ENCODE measurements at regions not wholly inside any gene's neighbourhood (a gene's known extent, or its start where the extent isn't known, plus 50 kb on each side); places are given as distances from the start of the nearest gene placed in this dataset.
A peak's percentile ranks its signal among the peaks of the same experiment; 100 is the strongest.

DNA sequence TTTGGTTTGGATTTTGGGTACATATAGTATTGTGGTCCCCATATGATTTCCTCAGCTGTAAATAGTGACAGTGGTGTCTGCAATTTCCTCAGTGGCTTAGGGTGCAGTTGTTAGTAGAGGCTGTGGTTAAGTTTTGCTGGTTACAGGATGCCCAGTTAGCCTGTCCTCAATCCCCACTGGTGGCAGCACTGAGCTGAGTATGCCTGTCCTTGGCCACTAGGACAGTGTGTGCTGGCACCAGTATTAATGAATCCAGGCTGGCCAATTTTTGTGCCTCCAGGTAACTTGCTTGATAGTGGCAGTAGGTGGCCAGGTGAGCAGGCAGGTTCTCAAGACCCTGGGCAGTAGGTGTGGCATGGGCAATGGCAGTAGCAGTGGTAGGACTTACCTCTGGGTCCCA is 973.1 kb downstream of the TMEM182 start:
- DNase-seq = no peak

DNA sequence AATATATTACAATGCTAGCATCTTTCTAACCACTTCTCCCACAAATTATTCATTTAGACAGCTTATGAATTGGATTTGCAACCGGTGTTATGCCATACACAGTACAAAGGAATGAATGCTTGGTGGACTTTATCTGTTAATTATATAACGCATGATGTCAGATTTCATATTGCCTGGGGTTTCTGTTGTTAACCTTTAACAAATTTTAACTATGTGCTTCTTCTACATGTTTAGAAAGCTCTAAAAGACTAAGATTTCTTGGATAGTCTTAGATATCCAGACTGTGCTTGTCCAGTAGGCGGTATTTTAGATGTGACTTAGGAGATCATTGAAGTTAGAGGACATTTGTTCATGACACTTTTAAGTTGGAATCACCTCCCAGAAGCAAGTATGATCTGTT is 976.3 kb downstream of the TMEM182 start:
- no peak for DNase-seq

DNA sequence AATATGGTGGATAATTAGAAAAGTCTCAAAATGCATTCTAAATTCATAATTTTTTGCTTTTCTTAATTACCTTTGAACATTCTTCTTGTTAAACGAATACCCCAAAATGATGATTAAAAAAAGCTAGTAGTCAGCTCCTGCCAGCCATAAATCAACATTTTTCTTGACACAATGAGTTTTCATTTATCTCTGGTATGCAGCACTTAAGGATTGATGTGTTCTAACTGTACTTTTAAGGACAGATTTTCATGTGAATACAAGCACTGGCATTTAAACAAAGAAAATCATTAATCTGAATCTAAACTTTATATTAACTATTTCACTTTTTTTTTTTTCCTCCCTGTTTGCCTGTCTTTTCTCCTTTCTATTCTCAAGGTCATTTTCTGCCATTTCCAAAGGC is 976.8 kb downstream of the TMEM182 start:
- no peak for DNase-seq

DNA sequence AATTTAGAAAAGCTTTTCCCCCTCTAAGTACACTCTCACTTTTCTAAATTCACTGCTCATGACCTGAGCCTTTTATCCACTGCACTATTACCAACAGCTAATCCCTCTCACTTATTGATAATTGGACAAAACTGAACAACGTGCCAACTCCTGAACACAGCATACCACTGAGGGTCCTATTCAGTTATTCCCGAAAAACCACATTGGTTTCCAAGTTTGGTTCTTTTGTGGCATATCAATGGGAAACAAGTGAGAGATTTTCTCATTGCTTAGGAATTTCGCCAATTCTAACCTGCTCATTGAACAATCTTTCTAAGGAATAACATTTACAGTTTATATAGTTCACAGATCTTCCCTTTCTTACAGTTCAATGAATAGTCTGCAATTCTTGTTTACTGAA is 977.4 kb downstream of the TMEM182 start:
- DNase-seq = no peak

DNA sequence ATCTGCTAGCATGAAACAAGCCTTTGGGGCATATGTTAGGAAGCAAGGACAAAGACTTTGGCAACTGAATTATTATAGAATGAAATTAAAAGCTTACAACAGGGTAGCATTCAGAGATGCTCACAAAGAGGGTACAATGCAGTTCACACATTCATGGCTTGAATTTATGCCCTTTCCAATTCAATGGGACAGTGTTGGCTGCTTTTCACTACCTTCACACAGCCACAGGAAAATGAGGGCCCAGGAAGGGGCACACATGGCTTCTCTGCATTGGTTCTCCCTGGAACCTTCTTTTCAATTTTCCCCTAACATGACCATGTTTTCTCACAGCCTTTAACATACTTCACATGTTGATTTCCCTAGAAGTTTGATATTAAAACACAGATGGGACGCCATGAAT is 978.1 kb downstream of the TMEM182 start:
- no peak for DNase-seq

DNA sequence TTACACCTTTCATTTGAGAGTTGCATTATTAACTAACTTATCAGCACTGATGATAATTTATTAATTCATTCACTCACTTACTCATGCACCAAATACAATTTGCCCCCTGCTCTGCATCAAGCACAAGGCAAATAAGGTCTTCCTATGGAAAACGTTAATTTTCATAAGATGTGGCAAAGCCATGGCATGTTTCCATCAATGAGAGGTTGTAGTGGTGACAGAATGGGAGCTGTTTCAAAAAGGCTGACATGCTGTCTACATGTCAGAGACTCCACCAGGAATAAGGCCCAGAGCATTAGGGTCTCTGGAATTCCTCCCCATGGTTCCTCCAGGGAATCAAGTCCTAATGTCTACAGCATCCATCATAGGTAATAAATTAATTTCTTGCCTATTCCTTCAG is 978.8 kb downstream of the TMEM182 start:
- DNase-seq = no peak

DNA sequence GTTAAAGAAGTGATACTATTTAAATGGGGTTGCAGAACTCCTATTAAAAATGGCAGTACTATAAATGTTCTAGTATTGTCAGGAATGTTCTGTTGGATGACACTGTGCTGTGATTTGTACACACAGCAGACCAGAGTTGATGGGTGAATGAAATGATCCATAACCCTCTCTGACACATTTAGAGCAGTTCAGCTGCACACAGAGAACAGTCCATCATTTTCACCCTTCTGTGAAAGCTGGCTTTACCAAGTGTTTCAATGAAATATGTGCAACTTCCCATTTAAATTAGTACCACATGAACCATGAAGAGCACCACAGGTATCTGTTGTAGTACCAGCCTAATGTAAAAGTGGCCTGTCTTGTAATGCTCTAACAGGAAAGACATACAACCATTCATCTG is 981.4 kb downstream of the TMEM182 start:
- no peak for DNase-seq

DNA sequence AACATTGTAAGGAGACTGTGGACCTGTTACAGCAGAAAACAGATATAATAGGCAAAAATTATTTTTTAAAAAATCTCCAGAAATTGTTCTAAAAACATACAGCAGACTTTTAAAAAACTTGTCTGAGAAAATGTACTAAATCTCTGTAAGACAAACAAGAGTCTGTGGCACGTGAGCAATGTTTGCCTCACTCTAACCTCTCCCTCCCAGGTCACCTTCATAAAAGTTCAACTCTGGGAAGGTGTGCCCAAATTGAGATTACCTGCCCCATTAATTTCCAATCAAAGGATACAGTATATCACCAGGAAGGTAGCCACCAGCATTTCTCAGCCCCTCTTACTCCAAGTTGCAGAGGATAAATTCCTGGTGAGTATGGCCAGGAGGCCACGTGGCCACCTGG is 992.7 kb downstream of the TMEM182 start:
- no peak for DNase-seq

DNA sequence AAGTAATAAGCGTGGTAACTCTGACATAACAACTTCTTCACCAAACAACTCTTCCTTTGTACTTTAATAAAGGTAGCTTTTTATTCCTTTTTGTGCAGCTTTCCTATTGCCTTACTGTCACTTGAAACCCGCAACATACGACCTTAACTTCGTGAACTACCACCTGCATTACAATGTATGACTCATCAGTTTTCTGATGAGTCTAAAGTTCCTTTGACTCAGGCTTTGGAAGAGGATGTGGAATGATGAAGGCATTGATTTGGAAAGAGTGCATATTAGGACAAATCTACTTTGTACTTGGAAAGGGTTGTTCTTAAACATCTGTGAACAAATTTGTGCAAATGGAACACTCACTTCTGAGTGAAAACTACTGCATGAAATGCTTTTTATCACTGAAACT is 1012.1 kb downstream of the TMEM182 start:
- DNase-seq = no peak

DNA sequence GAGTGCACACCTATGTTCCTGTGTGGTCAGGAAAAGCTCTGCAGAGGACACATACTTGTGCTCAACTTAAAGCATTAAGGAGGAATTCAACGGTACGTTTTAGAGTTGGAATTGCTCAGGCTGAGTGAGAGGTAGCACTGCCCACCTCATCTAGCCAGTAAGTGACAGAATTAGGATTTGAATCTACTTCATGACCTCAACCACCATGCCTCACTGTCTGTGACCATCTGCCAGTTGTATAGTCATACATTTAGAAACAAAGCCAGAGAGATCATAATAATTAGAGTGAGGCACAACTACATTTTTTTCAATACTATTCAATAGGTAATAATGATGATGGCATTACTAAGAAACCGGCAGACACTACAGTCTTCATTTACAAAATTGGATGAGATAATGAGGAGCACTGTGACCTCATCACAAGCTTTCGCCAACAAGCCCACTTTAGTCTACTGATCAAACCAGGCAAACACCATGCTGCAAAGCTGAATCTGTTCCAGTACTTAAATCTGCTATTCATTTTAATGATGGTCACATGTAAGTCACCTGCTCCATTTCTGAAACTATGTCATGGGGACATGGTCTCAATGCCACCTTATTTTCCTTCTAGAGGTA is 1018.4 kb downstream of the TMEM182 start:
- DNase-seq = peak; percentile 4

DNA sequence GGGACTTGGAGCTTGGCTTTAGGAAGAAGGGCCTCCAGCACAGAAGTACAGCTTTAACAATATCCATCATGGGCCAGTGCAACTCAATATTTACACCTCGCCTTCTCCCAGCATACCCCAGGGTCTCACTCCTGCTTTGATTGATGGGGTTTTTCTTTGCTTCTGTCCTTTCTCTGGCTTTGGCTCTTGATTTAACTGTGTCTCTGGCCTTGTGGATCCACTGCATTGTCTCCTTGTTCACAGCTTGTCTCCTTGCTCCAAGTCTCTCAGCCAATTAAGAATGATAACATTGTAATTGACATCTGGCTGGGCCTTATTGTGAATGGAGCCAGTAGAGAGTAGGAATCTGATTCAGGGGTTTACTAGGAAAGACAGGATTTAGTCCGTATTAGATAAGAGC is 1019.5 kb downstream of the TMEM182 start:
- DNase-seq = no peak

DNA sequence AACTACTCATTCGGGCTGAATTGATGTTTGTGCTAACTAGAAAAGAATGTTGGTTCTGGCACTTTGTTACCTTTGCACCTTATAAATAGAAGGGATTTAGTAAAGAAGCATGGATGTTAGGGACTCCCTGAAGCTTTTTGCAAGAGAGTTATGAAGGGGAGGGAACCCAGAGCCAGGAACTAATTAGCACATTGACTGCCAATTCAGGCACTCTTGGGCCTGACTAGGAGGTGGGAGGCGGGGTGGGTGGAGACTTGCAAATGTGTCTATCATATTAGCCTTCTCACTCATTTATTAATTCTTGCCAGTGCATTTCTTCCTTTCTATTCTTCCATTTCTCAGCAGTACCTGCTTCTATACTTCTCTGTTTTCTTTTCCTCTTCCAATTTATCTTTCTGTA is 1022.4 kb downstream of the TMEM182 start:
- no peak for DNase-seq

DNA sequence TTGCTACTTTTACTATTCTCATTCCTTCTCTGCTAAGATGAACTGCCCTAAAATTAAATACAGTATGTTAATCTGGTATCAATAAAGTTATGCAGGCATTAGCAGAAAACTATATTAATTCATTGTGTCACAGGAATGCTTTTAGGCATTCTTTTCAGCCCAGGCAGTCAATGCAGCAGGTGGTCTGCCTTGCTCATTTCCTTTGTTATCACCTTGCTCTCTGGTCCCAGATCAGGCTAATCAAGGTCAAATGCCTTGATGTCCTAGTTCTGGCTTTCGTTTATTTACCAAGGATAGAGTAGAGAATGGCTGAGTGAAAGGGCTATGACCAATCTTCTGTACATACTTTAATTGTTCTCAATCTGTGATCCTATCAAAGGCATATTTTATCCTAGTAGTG is 1023.6 kb downstream of the TMEM182 start:
- DNase-seq = no peak

DNA sequence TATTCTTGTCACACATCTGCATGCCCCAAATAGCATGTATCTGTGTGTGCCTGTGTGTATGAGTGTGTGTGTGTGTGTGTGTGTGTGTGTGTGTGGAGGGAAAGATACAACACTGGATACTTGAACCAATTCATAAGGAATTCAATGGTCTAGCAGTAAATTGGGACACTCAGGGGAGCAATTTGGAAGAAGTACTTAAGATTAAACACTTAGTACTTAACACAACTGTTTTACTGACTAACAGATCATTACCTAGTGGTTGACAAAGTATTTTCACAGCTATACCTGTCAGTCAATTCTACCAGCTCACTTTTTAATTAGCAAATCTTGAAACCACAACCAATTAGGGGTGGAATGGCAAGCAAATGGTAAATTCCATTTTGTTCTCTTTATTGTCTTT is 1024.1 kb downstream of the TMEM182 start:
- DNase-seq = no peak

DNA sequence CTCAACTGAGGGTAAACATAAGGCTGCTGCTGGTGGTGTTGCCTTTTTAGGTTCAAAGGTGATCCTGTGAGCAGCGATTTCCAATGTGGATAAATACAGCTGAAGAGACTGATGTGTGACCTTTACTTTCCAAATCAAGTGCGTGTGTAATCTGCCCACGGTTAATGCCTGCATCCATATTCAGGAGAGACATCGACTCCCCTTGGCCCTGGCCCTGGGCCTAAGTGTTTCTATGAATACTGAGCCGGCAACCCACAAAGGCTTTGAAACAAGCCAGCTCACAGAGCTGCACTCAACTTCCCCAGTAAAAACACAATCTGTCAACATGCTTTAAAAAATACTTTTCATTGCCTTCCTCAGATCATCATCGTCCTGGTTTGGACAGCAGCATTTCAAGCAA is 1026.6 kb downstream of the TMEM182 start:
- peak; percentile 75 for DNase-seq

DNA sequence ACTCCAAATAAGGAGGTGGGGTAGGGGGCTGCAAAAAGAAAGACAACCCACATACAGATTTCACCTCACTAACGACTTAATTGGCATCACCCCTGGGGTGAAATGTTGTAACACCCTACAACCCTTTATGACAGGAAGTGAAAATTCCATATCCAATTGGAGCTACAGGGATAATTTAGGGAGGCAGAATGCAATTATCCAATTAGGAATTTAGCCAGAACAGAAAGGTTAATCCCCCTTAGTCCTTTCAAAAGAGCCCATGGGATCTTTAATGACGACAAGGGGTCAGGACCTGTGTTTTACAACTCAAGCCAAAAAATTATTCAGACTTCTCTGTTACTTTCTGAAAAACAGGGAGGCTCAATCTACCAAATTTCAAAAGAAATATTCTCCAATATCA is 1027.1 kb downstream of the TMEM182 start:
- DNase-seq = peak; percentile 73

DNA sequence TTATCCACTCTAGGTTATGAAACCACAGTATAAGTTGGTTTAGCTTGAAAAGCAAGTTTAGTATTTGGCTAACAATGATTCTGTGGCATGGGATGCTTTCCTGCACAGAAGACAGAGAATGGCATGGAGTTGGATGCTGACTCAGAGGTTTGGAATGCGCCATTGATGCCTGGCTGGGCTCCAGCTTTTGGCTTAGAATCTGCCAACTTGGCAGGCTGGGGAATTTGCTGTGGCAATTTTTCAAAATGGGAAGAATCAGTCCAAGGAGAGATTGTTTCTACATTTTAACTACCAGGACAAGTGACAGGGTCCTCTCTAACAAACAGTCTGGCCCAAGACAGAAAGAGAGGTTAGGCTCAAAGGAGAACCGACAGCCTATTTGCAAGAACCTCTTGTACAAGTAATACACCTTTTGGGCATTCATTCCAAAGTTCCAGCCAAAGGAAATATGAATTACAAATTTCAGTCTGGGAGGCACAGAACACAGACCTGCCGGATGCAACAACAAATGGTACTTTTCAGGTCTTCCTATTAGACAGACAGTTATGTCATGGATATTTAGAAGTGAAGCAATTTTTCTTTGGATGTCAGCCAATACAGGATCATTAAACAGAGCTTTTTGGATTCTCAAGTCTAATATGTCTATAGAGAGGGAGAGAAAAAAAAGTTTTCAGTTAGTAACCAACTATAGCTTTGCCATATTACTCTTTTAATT is 1027.7 kb downstream of the TMEM182 start:
- peak; percentile 86 for DNase-seq

DNA sequence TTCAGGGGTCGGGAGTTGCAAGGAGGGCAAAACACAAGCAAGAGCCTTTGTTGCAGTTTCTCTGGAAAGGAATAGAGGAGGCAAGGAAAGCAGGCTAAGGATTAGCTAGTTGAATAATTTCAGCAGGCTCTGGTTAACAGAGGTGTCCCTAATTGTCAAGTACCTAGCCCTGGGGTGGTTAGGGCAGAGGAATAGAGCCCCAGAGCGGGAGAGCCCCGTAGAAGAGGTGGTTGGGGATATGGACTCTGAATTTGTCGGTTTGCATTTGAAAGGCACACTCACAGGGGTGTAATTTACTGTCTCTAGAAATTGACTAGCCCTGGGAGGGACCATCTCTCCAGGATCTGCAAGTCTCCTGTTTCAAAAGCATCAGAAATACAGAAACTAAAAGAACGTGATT is 1030.2 kb downstream of the TMEM182 start:
- DNase-seq = no peak

DNA sequence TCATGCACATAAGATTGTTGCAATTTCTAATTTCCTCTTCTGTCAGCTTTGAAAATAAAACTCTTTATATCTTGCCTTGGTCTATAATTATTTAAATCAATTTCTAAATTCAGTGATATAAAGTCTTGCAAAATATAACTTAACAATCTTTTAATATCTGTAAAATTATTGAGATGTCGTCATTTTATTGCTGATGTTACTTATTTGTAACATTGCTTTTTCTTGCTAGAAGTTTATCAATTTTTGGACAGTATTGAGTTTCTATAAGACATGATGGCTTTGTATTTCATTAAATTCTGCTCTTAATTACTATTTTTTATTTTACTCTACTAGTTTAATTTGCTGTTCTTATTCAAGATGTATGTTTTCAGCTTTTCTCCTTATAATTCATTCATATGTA is 1036.5 kb downstream of the TMEM182 start:
- no peak for DNase-seq

DNA sequence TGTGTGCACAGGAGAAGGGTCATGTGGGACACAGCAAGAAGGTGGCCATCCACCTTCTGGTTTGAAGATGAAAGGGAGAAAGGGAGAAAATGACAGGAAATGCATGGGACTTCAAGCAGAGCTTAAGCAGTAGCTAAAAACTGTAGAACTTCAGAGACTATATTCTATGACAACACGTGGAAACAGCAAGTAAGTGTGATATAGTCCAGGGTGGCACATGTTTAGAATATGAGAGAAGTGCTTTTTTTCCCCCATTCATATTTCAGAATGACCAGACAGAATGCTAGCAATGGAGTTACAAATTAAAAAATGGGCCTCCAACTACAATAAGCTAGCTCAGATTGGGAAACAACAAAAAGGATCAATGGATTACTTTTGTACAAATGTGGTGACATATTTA is 1042.2 kb downstream of the TMEM182 start:
- DNase-seq = no peak

DNA sequence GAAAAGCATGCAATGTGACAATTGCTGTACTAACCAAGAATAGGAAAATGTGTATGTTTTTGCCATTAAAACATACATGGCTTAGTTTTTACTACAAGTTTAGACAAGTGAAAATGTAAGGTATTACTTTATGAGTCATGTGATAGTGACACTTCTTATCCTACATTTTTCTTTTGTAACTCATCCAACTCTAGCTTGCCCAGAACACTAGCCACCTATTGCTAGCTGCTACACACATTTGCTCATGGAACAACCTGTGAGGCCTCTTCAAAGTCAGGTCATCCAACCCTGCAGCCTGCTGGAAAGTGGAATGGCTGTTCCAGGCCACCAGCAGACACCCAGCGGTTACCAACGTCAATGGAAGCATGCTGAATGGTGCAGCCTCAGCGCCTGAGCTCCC is 1043.9 kb downstream of the TMEM182 start:
- no peak for DNase-seq

DNA sequence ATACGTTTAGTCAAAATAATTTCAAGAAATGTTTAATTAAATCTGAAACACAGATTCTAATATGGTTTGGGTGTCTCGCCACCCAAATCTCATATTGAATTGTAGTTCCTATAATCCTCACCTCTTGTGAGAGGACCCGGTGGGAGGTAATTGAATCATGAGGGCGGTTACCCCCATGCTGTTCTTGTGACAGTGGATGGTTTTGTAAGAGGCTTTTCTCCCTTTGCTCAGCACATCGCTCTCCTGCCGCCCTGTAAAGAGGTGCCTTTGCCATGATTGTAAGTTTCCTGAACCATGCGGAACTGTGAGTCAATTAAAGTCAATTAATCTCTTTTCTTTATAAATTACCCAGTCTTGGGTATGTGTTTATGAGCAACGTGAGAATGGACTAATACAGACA is 1045.1 kb upstream of the POU3F3 start:
- no peak for DNase-seq

DNA sequence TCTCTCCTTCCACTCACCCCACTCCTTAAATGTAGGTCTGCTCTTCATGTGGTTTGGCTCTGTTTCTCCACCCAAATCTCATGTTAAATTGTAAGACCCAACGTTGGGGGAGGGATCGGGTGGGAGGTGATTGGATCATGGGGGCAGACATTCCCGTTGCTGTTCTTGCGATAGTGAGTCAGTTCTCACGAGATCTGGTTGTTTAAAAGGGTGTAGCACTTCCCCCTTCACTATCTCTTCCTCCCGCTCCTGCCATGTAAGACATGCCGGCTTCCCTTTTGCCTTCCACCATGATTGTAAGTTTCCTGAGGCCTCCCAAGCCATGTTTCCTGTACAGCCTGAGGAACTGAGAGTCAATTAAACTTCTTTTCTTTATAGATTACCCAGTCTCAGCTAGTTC is 1044.5 kb upstream of the POU3F3 start:
- DNase-seq = no peak

DNA sequence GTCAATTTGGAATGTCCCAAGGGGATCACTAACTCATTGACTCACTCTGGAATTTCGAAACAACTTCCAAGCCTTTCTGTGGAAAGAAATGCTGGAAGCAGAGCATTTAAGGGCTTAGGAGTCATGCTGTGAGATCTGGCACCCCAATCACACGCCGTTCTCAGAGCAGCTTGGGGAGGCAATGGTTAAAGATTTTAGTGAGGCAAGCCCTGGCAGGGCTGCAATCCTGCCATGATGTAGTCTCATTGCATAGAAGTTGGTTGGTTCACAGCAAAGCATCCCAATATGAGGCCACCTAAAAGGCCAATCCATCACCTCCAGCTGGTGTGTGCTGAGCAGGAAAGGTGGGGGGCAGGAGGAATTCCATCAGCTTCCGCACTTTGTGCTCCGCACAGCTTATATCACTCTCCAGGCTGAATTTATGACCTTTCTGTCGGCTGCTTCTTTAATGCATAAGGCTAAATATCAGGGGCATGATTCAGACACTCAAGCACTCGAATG is 1043.9 kb upstream of the POU3F3 start:
- no peak for DNase-seq

DNA sequence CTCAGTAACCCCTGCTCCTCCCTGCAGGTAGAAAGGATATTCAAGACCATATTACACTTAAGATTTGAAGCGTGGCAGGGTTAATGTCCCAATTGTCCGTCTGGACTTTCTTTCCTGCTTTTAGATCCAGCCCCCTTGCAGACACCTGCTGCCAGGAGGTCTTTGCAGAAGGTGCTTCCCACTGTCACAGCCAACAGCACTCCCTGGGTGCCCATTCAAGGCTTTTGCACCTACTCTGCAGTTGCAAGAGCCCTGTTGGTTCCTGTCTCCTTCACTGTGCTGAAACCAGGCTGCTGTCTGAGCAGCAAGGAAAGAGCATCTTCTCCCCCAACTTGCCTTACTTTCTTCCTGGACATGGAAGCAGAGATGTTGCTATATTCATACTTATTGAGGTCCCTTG is 1043.0 kb upstream of the POU3F3 start:
- DNase-seq = no peak

Measured in NCI-H446 treated with DMSO at 0.1 percent for 48 hours (cell line).